HL-60 (cell line): ENCODE measurements at regions not wholly inside any gene's neighbourhood (a gene's known extent, or its start where the extent isn't known, plus 50 kb on each side); places are given as distances from the start of the nearest gene placed in this dataset.

Experiments
- DNase-seq, 2 experiments: peaks; one replicate each; pipeline ENCODE4 v3.0.0-alpha.2; 2010 to 2020; ENCODE audit warnings: low read depth in 1 of 2, low spot score in 1 of 2
- H3K27ac ChIP-seq: fragments of 250-450 bp; sonication (Bioruptor Pico); replicated peaks from 2 replicates; pipeline ENCODE4 v1.5.1; 2020; ENCODE audit warnings: mild to moderate bottlenecking, moderate library complexity
- H3K27me3 ChIP-seq: fragments of 250-450 bp; sonication (Bioruptor Pico); 2 replicates; pipeline ENCODE4 v1.5.1; 2021; ENCODE audit warnings: mild to moderate bottlenecking, moderate library complexity; ENCODE audit not compliant: insufficient read depth, poor library complexity, severe bottlenecking
- H3K4me3 ChIP-seq: replicated peaks from 2 replicates; pipeline ENCODE4 v1.5.1; 2011; ENCODE audit warnings: mild to moderate bottlenecking, control low read depth, low read length; ENCODE audit not compliant: insufficient read depth
- CTCF ChIP-seq: IDR thresholded peaks from one replicate; pipeline ENCODE4 v1.5.1; 2011; ENCODE audit warnings: low read length, control low read depth, inconsistent platforms; ENCODE audit not compliant: insufficient read depth
- GABPA ChIP-seq: IDR thresholded peaks from 2 replicates; pipeline ENCODE4 v1.6.1; 2012; ENCODE audit warnings: low read depth
- POLR2AphosphoS5 ChIP-seq: IDR thresholded peaks from 2 replicates; pipeline ENCODE4 v1.6.1; 2012; ENCODE audit warnings: low read depth
- REST ChIP-seq: IDR thresholded peaks from 2 replicates; pipeline ENCODE4 v1.6.1; 2012; ENCODE audit warnings: low read depth; ENCODE audit not compliant: insufficient replicate concordance
- SPI1 ChIP-seq: IDR thresholded peaks from 2 replicates; pipeline ENCODE4 v1.6.1; 2012; ENCODE audit warnings: low read depth, mild to moderate bottlenecking, borderline replicate concordance

GRCh38 chr16:6976716-6977115 is 355.9 kb upstream of the RBFOX1 start:
- DNase-seq: no peak
- TF ChIP-seq REST (no peak), CTCF (no peak), POLR2AphosphoS5 (no peak), GABPA (no peak), SPI1 (no peak)
- Histone ChIP-seq H3K27ac (no peak overlapping the region), H3K4me3 (no peak overlapping the region), H3K27me3 (no peaks in the 10 kb centered on the region)

- no peak for DNase-seq
- Histone ChIP-seq H3K27ac (no peak overlapping the region), H3K4me3 (no peak overlapping the region), H3K27me3 (no peaks in the 10 kb centered on the region)
- TF ChIP-seq CTCF (no peak), REST (no peak), GABPA (no peak), POLR2AphosphoS5 (no peak), SPI1 (no peak)
These were observed 362.3 kb upstream of the RBFOX1 start for GRCh38 chr16:6970171-6970857.

GRCh38 chr16:6969594-6969993 is 363.1 kb upstream of the RBFOX1 start:
- Histone ChIP-seq H3K27ac (no peak overlapping the region), H3K4me3 (no peak overlapping the region), H3K27me3 (no peaks in the 10 kb centered on the region)
- no peak for DNase-seq
- TF ChIP-seq REST: no peak
- no peak for TF ChIP-seq GABPA
- TF ChIP-seq POLR2AphosphoS5: no peak
- TF ChIP-seq CTCF: no peak
- no peak for TF ChIP-seq SPI1
